GM21529 (cell line): ENCODE measurements at regions not wholly inside any gene's neighbourhood (a gene's known extent, or its start where the extent isn't known, plus 50 kb on each side); places are given as distances from the start of the nearest gene placed in this dataset.
A peak's percentile ranks its signal among the peaks of the same experiment; 100 is the strongest.

Experiments used
- ATAC-seq: cut with Tn5 transposase; IDR thresholded peaks from one replicate; pipeline ENCODE4 v1.9.1; 2021; ENCODE audit not compliant: unreplicated experiment

DNA sequence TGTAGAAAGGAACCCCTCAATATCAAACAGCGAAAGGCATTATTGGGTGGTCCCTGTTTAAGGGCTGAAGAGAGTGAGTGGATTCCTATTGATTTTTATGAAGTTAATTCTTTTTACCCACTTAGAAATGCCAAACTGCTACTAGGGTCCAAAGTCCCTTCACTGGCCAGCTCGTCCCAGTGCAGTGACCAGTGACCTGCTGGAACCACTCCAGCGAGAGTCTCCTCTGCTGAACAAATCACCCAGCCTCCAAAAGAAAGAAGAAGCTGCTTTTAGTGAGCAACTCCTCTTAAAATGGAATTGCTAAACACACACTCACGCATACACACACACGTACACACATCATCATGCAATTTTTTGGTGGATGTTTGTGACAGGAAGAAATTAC, 198.2 kb upstream of the PLEKHG7 start:
- ATAC-seq, result no peak

DNA sequence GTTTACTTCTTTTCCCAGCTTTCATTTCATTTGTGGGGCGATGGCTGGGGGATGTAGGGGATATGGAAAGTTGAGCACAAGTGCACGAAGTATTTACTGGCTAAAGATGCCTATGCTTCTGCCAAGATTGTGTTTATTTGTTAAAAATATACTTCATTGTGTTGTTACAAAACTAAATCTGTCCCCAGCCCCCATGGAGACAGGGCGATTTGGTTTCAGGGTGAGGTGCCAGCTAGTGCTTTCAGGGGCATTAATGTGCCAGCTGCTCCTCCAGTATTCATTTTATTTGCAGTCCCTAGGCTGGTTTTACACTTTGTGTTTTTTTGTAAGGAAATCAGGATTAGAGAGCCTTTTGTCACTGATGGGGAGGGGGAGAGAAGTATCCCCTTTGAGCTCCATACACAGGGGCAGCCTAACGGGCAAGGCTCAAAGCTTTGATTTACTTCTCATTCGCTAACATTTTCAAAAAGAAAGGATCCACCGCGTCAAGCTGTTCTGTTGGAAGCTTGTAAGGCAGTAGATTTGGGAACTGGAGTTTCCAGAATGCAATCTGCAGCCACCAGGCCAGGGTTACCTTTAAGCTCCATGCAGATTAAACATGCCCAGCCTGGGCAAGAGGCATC, 198.7 kb upstream of the PLEKHG7 start:
- ATAC-seq, result no peak

DNA sequence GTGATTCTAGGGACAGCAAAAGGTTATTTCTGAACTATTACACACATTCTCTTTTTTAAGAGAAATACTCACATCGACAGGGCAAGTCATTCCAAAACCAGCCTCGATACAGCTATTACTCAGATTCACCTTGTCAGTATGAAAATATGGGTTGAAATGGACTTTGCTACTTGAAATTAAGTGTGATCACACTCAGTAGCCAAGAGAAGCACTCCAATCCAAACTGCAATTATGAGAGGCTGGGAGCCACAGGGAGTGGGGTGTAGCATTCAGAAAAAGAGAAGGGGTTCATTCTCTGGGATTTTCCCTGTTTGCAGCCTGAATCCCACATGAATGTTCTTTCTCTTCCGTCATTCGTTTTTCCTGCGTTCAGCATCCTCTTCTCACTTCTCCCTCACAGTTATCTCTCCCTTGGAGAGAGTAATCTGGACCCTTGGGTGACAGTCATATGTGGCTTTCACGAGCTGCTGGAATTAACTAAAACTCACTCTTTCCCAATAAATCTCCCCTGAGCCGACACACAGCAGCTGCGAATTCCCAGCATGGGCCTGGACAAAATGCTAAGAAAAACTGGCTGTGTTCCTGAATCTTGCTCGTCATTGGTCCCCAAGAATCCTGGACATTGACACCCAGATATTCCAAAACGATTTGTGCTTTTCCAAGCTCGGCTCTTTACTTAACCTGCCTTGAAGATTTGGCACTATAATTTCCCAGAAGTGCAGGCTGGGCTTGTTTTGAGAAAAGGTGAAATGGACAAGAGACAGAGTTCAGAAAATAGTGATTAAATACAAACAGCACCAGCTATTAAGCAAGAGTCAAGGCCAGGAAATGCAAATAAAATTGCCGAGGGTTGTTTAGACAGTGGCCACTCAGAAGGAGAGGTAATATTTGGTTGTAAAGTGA, 199.5 kb upstream of the PLEKHG7 start:
- ATAC-seq, result peak; percentile 58

DNA sequence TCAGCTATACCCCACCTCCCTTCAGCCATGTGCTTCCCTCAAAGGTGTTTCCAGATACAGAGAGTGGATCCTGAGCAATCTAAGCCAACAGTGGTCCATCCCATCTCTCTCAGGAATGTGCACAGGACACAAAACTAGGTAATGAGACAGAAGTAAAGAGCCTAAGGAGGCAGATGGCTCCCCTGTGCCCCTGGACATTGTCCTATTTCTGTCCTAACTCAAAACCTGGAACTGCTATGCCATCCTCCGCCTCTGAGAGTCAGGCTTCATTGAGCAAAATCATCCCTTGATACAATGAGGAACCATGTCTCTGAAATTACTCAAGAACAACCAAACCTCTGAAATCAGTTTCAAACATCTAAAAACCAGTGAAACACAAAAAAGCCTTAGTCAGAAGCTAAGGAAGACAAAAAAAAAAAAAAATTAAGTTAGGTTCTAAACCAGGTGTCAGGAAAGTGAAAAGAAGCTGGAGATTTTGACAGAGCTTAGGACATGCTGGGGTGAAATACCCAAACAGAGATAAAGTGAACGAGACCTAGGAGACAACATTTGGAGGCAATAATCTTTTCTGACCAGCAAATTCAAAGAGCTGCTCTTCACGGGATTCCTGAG, 200.3 kb upstream of the PLEKHG7 start:
- peak; percentile 50 for ATAC-seq

DNA sequence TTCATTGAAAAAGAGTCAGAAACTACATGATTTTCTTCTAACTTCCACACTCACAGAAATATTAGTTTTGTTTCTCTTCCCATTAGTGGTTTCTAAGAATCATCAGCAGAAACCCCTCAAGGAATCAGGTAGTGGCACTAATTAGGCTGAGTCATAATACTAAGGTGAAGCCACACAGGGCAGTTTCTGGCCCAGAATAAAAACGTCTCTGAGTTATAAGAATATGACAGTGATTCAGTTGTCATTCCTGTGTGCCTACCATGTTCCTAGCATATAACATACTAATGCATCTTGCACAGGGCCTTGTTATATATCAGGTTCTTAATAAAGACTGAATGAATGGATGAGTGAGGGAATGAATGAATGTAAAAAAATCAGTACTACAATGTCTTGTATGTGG, 206.0 kb upstream of the PLEKHG7 start:
- peak; percentile 61 for ATAC-seq

DNA sequence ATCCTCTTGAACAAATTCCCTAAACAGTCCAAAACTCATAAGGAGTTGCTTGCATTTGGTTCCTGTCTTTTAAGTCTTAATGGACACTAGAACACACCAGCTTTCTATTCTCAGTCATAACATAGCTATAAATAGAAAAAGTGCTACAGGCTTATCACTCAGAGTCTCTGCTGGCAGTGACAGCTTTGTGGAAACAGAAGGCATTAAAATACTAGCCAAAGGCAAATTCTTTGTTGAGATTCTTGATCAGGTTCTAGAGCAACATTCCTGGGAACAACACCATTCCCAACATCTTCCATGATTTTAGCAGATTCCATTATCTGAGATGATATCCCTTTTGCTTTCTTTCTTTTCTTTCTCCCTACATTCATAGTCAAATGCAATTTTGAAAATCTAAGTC, 207.7 kb upstream of the PLEKHG7 start:
- ATAC-seq, result peak; percentile 40

DNA sequence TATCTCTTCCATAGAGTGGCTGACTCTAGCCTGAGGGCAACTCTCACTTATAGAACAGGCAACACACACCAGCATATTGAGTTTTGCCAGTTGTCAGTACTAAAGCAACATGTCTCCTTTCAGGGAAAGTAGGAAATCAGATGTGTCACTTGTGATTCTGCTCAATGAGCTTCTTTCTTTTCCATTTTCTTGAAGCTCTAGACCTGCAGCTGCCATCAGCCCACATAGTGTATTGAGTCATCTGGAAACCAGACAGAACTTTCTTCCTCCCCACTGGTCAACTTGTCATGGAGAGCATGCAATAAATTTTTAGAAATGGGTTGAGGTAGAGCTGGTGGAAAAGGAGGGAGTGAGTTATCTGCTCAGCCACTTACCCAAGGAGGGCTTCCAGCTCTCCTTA, 209.0 kb upstream of the PLEKHG7 start:
- peak; percentile 62 for ATAC-seq

DNA sequence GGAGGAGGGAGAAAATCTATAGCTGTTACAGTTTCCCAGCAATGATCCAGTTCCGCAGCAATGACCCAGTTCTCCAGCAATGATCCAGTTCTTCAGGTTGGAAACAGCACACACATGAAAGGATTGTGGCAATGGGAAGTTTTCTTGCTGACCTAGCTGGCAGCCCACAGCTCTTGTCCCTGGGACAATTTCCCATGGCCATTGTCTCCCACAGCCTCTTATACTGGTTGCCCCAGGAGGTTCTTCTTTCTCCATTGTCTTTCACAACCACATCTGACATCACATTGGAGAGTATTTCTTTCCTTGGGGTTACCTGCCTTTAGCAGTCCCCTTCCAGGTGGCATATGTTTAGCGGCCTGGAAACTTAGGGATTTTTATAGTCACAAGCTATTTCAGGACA, 209.8 kb upstream of the PLEKHG7 start:
- ATAC-seq, result no peak

DNA sequence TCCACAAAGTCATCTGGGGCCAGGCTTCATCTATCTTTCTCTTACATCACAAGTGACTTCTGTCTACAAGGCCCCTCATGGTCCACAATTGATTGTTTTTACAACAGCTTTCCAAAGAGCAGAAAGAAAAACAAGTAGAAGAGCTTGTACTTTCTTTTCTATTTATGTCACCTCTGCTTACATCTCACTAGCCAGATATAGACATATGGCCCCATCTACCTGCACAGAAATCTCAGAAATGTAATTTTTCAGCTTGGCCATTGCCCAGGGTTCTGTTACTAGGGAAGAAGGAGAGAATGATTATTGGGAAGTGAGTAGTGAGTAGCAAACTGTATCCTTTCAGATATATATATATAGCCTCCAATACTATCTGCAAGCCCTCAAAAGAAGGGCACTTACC, 210.5 kb upstream of the PLEKHG7 start:
- no peak for ATAC-seq

DNA sequence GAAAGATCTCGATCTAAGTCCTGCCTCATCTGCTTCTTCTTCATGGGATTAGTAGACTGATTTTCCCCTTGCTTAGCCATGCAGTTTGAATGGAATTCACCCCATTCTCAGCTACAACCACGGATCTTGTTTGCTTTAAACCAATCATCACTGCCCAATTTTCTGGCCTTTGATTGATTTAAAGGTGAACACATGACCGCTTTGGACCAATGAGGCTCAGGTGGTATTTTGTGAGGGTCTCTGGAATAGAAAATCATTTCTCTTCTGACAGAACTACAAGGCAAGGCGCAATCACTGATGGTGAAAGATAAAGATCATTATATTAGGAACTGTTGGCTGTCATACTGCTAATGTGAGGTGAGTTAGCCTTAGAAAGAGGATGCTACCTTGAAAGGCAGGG, 213.0 kb upstream of the PLEKHG7 start:
- no peak for ATAC-seq

DNA sequence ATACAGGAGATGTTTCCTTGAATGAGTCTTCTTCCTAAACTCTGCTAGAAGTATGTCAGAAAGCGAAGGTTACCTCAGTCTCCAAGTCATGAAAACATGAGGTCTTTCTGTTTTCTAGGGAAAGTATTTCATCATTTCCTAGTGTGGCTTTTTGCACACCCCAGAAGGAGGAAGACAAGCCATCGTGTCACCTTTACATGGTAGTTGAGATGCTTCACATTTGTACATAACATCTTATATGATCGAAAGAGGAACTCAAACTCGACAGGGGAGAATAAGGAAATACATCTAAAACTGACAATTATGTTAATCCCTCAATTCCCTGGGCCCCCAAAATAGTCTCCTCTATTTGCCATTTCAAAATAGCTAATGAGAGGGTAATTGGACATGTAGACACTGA, 214.1 kb upstream of the PLEKHG7 start:
- peak; percentile 29 for ATAC-seq

DNA sequence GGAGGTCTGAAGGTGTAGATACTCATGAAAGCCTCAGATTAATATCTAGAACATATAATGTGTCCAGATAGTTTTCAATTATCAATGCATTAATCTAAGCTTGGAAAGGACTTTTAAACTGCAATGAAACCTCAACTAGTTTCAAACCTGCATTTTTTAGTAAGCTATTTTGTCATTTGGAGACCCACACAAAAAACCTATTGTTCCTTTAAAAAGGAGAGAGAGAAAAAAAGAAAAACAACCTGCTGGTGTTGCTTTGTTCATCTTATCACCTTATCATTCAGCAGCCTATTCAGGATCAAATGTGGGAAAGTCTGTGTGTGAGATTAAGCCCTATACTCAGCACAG, 215.7 kb upstream of the PLEKHG7 start:
- ATAC-seq, result no peak

DNA sequence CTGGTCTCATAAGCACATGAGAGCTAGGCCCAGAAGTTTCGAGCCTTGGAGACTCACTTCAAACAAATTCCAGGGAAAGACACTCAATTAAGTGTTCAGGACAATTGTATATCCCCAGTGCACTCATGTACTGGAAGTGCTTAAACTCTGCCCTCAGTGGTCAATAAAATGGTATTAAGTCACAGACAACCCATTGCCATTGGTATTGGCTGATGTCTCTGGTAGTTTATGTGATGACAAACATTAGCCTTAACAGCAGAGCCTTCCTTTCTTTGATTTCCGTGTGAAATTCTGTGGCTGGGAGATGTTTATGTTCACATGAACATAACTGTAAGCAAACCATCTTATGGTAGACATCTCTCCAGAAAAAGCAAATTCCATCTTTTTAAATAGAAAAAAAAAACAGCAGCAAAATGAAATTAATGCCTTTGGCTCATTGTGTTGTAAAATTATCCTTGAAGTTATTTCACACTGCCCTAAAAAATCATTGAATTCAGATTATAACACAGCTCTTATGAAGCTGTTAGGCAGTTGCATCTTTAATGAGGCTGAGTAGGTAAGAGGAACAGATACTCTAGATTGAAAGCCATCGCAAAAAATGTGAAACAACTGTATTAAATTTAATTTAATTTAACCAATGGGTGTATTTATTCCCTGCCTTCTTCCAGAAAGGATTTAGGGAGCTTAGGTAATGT, 216.2 kb upstream of the PLEKHG7 start:
- ATAC-seq, result peak; percentile 44

DNA sequence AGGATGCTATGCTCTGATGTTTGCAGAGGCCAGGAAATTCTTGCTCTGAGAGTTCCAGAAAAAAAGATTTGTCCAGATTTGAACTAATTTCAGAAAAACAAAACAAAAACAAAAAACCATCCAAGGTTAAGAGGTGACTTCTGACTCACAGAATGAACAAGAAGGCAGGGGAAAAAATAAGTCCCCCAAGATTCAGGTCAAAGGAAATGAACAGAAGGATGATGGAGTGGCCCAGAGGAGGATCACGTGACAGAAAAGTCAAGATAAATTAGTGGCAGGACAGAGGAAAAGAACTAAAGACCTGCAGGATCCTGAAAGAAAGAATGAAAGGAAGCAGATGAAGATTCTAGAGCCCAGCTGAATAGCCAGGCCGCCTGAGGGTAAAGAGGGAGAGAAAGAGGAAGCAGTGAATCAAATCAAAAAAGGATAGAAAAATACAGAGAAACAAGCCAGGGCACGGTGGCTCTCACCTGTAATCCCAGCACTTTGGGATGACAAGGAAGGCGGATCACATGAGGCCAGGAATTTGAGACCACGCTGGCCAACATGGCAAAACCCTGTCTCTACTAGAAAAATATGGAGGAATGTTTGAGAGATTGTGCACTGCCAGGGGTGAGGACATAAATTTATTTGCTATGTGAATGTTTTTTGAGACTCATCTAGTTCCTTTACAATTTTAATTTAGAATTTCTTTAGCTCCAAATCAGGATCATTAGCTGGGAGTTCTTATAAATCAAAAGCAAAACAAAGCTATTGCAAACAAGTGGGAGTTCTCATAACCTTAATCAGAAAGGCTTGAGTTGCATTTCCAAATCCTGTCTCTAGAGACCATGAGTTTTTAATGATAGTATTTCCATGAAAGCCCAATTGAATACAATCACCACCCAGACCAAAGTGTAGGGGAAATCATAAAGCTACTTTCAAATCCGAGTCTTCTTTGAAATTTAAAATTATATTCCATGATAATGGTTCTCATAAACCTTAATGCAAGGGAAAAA, 217.1 kb upstream of the PLEKHG7 start:
- no peak for ATAC-seq

DNA sequence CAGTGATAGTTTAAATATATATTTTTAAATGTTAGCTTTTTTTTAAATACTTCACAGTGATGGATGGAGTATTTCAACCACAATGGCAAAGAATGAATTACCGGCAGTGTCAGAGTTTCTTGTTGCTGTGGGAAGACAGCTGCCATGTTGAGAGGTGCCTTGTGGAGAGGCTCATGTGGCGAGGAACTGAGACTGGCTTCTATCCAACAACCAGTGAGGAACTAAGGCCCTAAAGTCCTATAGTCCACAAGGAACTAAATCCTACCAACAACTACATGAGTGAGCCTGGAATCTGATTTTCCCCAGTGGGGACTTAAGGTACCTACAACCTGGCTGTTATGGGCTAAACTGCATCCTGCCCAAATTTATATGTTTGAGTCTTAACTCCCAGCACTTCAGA, 220.2 kb upstream of the PLEKHG7 start:
- no peak for ATAC-seq

DNA sequence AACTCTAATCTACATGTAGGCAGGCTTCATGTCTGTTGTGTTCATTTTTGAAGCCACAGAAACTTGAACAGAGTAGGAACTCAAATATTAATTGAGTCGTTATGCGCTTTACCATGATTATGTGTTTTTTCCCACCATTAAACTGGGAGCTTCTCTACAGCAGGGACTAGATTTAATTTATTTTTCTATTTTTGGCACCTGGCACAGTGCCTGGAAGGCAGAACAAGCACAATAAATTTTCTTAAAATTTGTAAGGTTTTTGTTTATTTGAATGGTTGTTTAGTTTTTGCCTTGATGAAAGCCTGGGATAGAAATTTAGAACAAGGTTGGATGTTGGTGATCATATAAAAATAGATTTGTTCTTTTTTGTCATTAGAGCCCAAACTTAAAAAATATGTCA, 221.7 kb upstream of the PLEKHG7 start:
- no peak for ATAC-seq

DNA sequence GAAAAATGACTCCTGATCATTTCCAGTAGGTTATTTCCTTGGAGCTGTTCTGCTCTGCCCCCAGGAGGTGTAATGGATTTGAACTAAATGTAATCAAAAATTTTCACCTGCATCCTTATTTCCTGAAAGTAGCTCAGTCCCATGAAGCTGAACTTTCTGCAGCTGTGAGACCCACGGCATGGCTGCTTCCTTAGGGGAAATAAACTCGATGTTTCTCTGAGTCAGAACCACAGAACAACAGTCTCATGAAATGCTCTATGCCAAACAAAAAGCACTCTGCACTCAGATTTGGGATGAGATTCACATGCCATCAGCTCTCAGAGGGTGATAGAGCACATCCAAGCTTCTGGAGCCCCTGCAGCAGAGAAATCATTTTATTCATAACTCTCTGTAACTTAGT, 224.1 kb upstream of the PLEKHG7 start:
- ATAC-seq, result no peak

DNA sequence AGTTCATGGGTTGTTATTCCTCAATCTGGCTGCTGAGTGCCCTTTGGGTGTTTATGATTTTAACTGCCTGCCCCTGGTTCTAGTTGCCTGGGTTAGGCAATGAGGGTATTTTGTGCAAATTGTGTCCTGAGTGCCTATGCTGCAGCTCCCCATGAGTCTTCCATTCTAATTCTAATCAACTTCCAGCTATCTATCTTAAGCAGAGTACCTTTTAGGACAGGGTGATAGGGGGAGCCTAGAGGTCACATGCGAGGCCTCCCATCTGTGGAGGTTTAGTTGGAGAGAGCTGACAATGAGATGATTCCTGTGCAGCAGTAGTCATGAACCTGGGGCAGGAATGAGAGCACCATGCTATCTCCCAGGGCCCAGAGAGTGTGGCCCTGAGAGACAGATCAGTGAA, 225.9 kb upstream of the PLEKHG7 start:
- no peak for ATAC-seq

DNA sequence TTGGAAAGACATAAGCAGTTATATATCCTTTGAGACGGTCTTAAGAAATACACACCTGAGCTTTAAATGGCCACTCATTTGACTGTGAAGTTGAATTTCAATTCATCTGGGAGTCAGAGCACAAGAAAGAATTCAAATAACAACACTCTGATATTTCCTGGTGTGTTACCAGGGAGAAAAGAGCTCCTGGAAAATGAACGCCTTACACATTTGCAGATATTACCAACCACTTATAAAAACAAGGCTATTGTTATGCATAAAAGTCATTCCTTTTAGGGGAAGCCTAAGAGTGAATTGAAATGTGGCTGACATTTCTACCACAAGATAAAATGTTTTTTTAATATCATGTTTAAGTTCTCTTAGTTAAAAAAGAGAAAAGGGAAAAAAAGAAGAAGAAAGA, 229.2 kb upstream of the PLEKHG7 start:
- ATAC-seq, result no peak

DNA sequence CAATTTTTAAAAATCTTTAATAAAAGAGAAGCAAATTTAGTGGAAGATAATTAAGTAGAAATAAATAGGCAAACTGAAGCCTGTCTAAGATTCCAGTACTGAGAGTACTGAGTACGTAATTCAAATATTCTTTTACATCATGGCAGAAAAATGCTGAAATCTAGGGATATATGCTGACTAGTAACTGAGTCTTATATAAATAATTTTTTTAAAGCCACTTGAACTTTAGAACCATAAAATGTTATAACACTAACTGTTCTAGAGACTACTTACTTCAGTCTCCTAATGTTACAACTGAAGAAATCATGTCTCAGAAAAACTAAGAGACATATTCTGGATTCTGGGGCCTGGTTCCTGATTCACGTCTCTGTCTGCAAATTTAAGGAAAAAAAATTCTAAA, 230.6 kb upstream of the PLEKHG7 start:
- no peak for ATAC-seq

DNA sequence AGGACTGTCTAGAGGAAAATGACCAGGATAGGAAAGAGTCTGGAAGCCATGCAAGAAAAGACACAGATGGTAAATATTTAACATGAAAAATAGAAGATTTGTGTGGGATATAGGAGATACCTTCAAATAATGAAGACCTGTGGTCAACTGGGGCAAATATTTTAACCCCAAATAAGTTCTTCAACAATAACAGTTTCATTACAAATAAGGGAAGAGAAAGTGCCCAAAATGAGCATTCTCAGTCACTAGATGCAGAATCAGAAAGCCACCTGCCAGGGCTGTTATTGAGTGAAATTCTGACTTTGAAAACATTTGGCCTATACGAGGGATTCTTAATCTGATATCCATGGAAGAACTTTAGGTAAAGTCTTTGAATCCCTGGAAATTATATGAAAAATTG, 231.2 kb upstream of the PLEKHG7 start:
- peak; percentile 52 for ATAC-seq
